Hepatocyte (in vitro differentiated cells): ENCODE measurements at regions not wholly inside any gene's neighbourhood (a gene's known extent, or its start where the extent isn't known, plus 50 kb on each side); places are given as distances from the start of the nearest gene placed in this dataset.

Experiments used
- DNase-seq: peaks from one replicate; pipeline ENCODE4 v3.0.0-alpha.2; 2016; ENCODE audit warnings: low spot score
- H2AFZ ChIP-seq: fragments of 200-600 bp; sonication (generic); 2 replicates; pipeline ENCODE4 v1.6.0; 2016; ENCODE audit warnings: antibody characterized with exemption, mild to moderate bottlenecking
- H3K27ac ChIP-seq: fragments of 200-600 bp; sonication (generic); 2 replicates; pipeline ENCODE4 v1.5.1; 2016; ENCODE audit warnings: mild to moderate bottlenecking
- H3K27me3 ChIP-seq: fragments of 200-600 bp; sonication (generic); 2 replicates; pipeline ENCODE4 v1.6.1; 2016
- H3K36me3 ChIP-seq: fragments of 200-600 bp; sonication (generic); replicated peaks from 2 replicates; pipeline ENCODE4 v1.5.1; 2016; ENCODE audit warnings: low read depth; ENCODE audit not compliant: insufficient read depth
- H3K4me1 ChIP-seq: fragments of 200-600 bp; sonication (generic); 2 replicates; pipeline ENCODE4 v1.5.1; 2016; ENCODE audit warnings: mild to moderate bottlenecking, moderate library complexity; ENCODE audit not compliant: insufficient read depth
- H3K4me2 ChIP-seq: fragments of 200-600 bp; sonication (generic); 2 replicates; pipeline ENCODE4 v1.6.0; 2016
- H3K4me3 ChIP-seq: fragments of 200-600 bp; sonication (generic); 2 replicates; pipeline ENCODE4 v1.5.1; 2016; ENCODE audit warnings: mild to moderate bottlenecking
- H3K79me2 ChIP-seq: fragments of 200-600 bp; sonication (generic); 2 replicates; pipeline ENCODE4 v1.6.0; 2017; ENCODE audit warnings: mild to moderate bottlenecking
- H3K9me2 ChIP-seq: fragments of 200-600 bp; sonication (generic); replicated peaks from 2 replicates; pipeline ENCODE4 v1.6.0; 2017; ENCODE audit warnings: mild to moderate bottlenecking; ENCODE audit not compliant: insufficient read depth
- H3K9me3 ChIP-seq: fragments of 200-600 bp; sonication (generic); 2 replicates; pipeline ENCODE4 v1.5.1; 2016; ENCODE audit warnings: low read depth, mild to moderate bottlenecking
- H4K20me1 ChIP-seq: fragments of 200-600 bp; sonication (generic); 2 replicates; pipeline ENCODE4 v1.6.0; 2016; ENCODE audit warnings: mild to moderate bottlenecking; ENCODE audit not compliant: insufficient read depth, poor library complexity, severe bottlenecking
- CTCF ChIP-seq: fragments of 200-600 bp; sonication (generic); IDR thresholded peaks from 2 replicates; pipeline ENCODE4 v1.5.1; 2016; ENCODE audit warnings: antibody characterized with exemption, mild to moderate bottlenecking; ENCODE audit not compliant: poor library complexity
- EZH2 ChIP-seq: fragments of 200-600 bp; sonication (generic); IDR thresholded peaks from 2 replicates; pipeline ENCODE4 v1.6.1; 2016; ENCODE audit warnings: antibody characterized with exemption, mild to moderate bottlenecking, borderline replicate concordance
- EZH2phosphoT487 ChIP-seq: fragments of 200-600 bp; sonication (generic); IDR thresholded peaks from one replicate; pipeline ENCODE4 v1.6.1; 2018; ENCODE audit warnings: antibody characterized with exemption, mild to moderate bottlenecking, low read depth, moderate library complexity; ENCODE audit not compliant: unreplicated experiment, severe bottlenecking
- WGBS: methylation state at CpG from one replicate; pipeline ENCODE4 v1.1.6; 2016; ENCODE audit warnings: low lambda C conversion rate; ENCODE audit errors: missing lambda C conversion rate; 5-methylcytosine and 5-hydroxymethylcytosine counted together

- no peak overlapping the region for H3K4me2 ChIP-seq
Measured at GRCh38 chr17:34874478-34874877, 86.8 kb downstream of the CCT6B start.

DNA sequence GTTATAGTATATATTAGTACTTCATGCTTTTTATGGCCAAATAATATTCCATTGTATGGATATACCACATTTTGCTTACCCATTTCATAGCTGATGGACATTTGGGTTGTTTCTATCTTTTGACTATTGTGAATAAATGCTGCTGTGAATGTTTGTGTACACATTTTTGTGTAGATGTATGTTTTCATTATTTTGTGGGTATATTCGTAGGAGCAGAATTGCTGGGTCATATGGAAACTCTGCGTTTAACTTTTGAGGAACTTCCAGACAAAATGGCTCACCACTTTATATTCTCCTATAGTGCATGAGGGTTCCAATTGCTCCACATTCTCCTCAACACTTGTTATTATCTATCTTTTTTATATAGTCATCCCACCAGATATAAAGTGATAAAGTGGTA is 88.6 kb downstream of the CCT6B start:
- H3K27me3 ChIP-seq: no peaks in the 10 kb centered on the region
- WGBS: 93% methylated on average over 2 of the region's 2 CpGs
- H3K9me2 ChIP-seq: no peaks in the 10 kb centered on the region
- H3K79me2 ChIP-seq: no peaks in the 10 kb centered on the region
- no peak for DNase-seq
- H4K20me1 ChIP-seq: no peaks in the 10 kb centered on the region
- H3K9me3 ChIP-seq: no peaks in the 10 kb centered on the region
- H2AFZ ChIP-seq: no peak overlapping the region
- no peak overlapping the region for H3K4me2 ChIP-seq
- H3K36me3 ChIP-seq: no peaks in the 10 kb centered on the region
- no peaks in the 10 kb centered on the region for H3K4me1 ChIP-seq
- no peak overlapping the region for H3K27ac ChIP-seq
- TF ChIP-seq CTCF (no peak), EZH2phosphoT487 (no peak), EZH2 (no peak)
- H3K4me3 ChIP-seq: no peak overlapping the region

More at GRCh38 chr17:34874478-34874877, 86.8 kb downstream of the CCT6B start:
- Histone ChIP-seq H3K4me1 (no peaks in the 10 kb centered on the region), H3K27ac (no peak overlapping the region), H3K4me3 (no peak overlapping the region), H4K20me1 (no peaks in the 10 kb centered on the region), H3K9me2 (no peaks in the 10 kb centered on the region), H3K79me2 (no peaks in the 10 kb centered on the region), H3K27me3 (peaks cover 7% of the 10 kb centered on the region), H3K9me3 (no peaks in the 10 kb centered on the region), H3K36me3 (no peaks in the 10 kb centered on the region), H2AFZ (no peak overlapping the region)
- DNase-seq: no peak
- WGBS: 35% methylated on average over 1 of the region's 1 CpG
- TF ChIP-seq EZH2phosphoT487: no peak
- no peak for TF ChIP-seq EZH2
- no peak for TF ChIP-seq CTCF

GRCh38 chr17:34869641-34870040 is 91.6 kb downstream of the CCT6B start:
- no peaks in the 10 kb centered on the region for H3K9me2 ChIP-seq
- no peak overlapping the region for H2AFZ ChIP-seq
- DNase-seq: no peak
- H3K9me3 ChIP-seq: no peaks in the 10 kb centered on the region
- H3K36me3 ChIP-seq: no peaks in the 10 kb centered on the region
- no peak overlapping the region for H3K4me3 ChIP-seq
- H3K27me3 ChIP-seq: no peaks in the 10 kb centered on the region
- H3K79me2 ChIP-seq: no peaks in the 10 kb centered on the region
- H4K20me1 ChIP-seq: no peaks in the 10 kb centered on the region
- H3K27ac ChIP-seq: no peak overlapping the region
- no peak for TF ChIP-seq EZH2phosphoT487
- no peak for TF ChIP-seq CTCF
- no peak for TF ChIP-seq EZH2
- H3K4me1 ChIP-seq: no peaks in the 10 kb centered on the region
- H3K4me2 ChIP-seq: no peak overlapping the region

DNA sequence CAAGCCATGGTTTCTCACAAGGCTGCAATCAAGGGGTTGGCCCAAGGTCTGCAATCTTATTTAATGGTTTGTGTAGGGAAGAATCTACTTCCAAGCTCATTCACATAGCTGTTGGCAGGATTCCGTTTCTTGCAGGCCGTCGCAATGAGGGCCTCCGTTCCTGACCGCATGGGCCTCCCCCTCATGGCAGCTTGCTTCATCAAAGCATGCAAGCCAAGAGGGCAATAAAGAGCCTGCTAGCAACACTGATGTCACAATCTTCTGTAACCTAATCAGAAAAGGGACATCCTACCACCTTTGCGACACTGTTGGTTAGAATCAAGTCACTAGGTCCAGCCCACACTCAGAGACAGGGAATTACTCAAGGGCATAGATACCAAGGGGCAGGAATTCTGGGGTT is 95.5 kb downstream of the CCT6B start:
- Histone ChIP-seq H3K36me3 (no peaks in the 10 kb centered on the region), H3K9me2 (no peaks in the 10 kb centered on the region), H3K9me3 (no peaks in the 10 kb centered on the region), H2AFZ (no peak overlapping the region), H3K4me3 (no peak overlapping the region), H4K20me1 (no peaks in the 10 kb centered on the region), H3K4me2 (no peak overlapping the region), H3K27me3 (no peaks in the 10 kb centered on the region), H3K27ac (no peak overlapping the region), H3K79me2 (no peaks in the 10 kb centered on the region), H3K4me1 (no peaks in the 10 kb centered on the region)
- 87% methylated on average over 6 of the region's 6 CpGs for WGBS
- no peak for TF ChIP-seq CTCF
- TF ChIP-seq EZH2: no peak
- TF ChIP-seq EZH2phosphoT487: no peak
- DNase-seq: no peak
